PC-3 (cell line): ENCODE measurements at regions not wholly inside any gene's neighbourhood (a gene's known extent, or its start where the extent isn't known, plus 50 kb on each side); places are given as distances from the start of the nearest gene placed in this dataset.

Experiments
- ATAC-seq: fragments of 200-7000 bp; cut with Tn5 transposase; 2 replicates; pipeline ENCODE4 v1.9.1; 2020; ENCODE audit warnings: mild to moderate bottlenecking, moderate library complexity
- BruUV-seq: library from RNA; stranded (reverse); fragments of 400-500 nt; replicated peaks from 2 replicates; lab custom pipeline; 2021; lab: Mats Ljungman, UMichigan
- CTCF ChIA-PET: fragments of 300-600 bp; sonication (Branson Sonifier 250); formaldehyde crosslinking; loops from one replicate; lab custom pipeline; 2022; ENCODE audit warnings: antibody characterized with exemption; lab: Charles Lee
- POLR2A ChIA-PET: fragments of 300-600 bp; sonication (Branson Sonifier 250); formaldehyde crosslinking; loops from one replicate; lab custom pipeline; 2022; ENCODE audit warnings: antibody characterized with exemption; ENCODE audit not compliant: unreplicated experiment; lab: Charles Lee
- DNase-seq: peaks from one replicate; pipeline ENCODE4 v3.0.0-alpha.2; 2015
- H2AFZ ChIP-seq: fragments of 300-600 bp; sonication (generic); 2 replicates; pipeline ENCODE4 v1.6.0; 2016; ENCODE audit warnings: antibody characterized with exemption, low read length
- H3F3A ChIP-seq: fragments of 300-600 bp; sonication (generic); one replicate; pipeline ENCODE4 v1.6.0; 2017; ENCODE audit warnings: antibody characterized with exemption, low read length, control low read depth, mild to moderate bottlenecking; ENCODE audit not compliant: unreplicated experiment
- H3K27ac ChIP-seq: fragments of 300-600 bp; sonication (generic); 2 replicates; pipeline ENCODE4 v1.5.1; 2016; ENCODE audit warnings: mild to moderate bottlenecking, low read length
- H3K27me3 ChIP-seq: fragments of 300-600 bp; sonication (generic); 2 replicates; pipeline ENCODE4 v1.6.1; 2016; ENCODE audit warnings: low read length, mixed read lengths
- H3K36me3 ChIP-seq: fragments of 300-600 bp; sonication (generic); 2 replicates; pipeline ENCODE4 v1.6.1; 2016; ENCODE audit warnings: low read depth, mixed run types, low read length, mixed read lengths
- H3K4me1 ChIP-seq: fragments of 300-600 bp; sonication (generic); 2 replicates; pipeline ENCODE4 v1.5.1; 2016; ENCODE audit warnings: low read length; ENCODE audit not compliant: insufficient read depth
- H3K4me2 ChIP-seq: fragments of 300-600 bp; sonication (generic); 2 replicates; pipeline ENCODE4 v1.6.0; 2016; ENCODE audit warnings: low read length
- H3K4me3 ChIP-seq: fragments of 300-600 bp; sonication (generic); 2 replicates; pipeline ENCODE4 v1.5.1; 2016; ENCODE audit warnings: mild to moderate bottlenecking, low read length, mixed read lengths
- H3K79me2 ChIP-seq: fragments of 300-600 bp; sonication (generic); 2 replicates; pipeline ENCODE4 v1.6.1; 2017; ENCODE audit warnings: low read length, mixed read lengths
- H3K9ac ChIP-seq: fragments of 300-600 bp; sonication (generic); 2 replicates; pipeline ENCODE4 v1.6.0; 2016; ENCODE audit warnings: mild to moderate bottlenecking, low read length
- H3K9me2 ChIP-seq: fragments of 300-600 bp; sonication (generic); replicated peaks from 2 replicates; pipeline ENCODE4 v1.6.1; 2016; ENCODE audit warnings: mixed run types, low read length, mixed read lengths
- H3K9me3 ChIP-seq: fragments of 300-600 bp; sonication (generic); 2 replicates; pipeline ENCODE4 v1.6.1; 2016; ENCODE audit warnings: low read length, mixed read lengths
- H4K20me1 ChIP-seq: fragments of 300-600 bp; sonication (generic); 2 replicates; pipeline ENCODE4 v1.6.1; 2016; ENCODE audit warnings: low read length, mixed read lengths
- EZH2 ChIP-seq: fragments of 300-600 bp; sonication (generic); IDR thresholded peaks from one replicate; pipeline ENCODE4 v1.6.1; 2017; ENCODE audit warnings: antibody characterized with exemption, mild to moderate bottlenecking, low read length; ENCODE audit not compliant: unreplicated experiment
- EZH2phosphoT487 ChIP-seq: fragments of 300-600 bp; sonication (generic); IDR thresholded peaks from 2 replicates; pipeline ENCODE4 v1.6.1; 2018; ENCODE audit warnings: mild to moderate bottlenecking, antibody characterized with exemption, low read length, borderline replicate concordance
- intact Hi-C: fragments of 100-400 bp; cut with micrococcal nuclease; formaldehyde crosslinking; loops from 2 replicates; pipeline ENCODE4 v1.9.0; 2023
- TF ChIP-seq, protein P1 (sequence below): fragments of 300-600 bp; sonication (generic); conservative IDR thresholded peaks from 2 replicates; pipeline ENCODE4 v1.5.1; 2017; ENCODE audit warnings: antibody characterized with exemption, low read depth, mild to moderate bottlenecking, low read length

DNA sequence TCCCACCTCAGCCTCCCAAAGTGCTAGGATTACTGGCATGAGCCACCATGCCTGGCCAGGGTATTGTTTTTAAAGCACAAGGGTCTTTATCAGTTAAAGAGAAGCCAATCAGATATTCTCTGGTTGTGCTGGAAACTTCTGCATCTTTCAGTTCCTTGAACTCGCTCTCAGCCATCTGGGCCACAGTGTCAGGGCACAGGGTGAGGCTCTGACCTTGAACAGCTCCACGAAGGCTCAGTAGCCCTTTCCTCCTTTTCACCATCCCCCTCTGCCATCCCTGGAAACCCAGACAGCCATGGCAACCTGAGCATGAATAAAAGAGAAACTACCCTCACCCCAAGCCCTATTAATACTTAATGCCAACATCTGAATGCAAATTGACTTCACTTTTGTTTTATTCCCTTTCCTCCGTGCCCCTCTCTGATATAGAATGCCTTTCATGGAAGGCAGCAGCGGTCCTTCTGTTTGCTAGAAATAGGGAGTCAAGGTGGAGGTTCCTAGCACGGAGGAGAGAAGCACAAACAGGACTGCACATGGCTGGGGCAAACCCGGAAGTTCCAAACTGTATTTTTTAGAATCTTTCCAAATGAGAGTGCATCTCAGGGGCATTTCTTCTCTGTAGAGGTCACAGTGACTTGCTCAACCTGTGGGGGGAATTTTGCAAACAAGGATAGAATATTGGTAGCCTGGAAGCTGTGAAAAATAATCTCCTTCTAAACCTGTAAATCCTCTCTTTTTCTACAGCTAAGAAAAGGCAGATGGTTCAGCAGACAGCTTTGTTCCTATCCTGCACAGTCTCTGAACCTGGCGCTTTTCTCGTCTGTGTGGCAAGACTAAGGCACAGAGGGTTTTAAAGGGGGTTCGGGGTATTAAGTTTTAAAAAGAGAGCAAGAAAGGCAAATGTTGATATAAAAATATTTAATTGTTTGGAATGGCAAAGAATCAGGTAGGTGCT is 176.4 kb upstream of the RREB1 start:
- intact Hi-C loops: no loop called here
- H2AFZ ChIP-seq: peak overlapping the region; percentile 47; the same call in 1 of the 2 replicates
- no TSS peak for BruUV-seq

DNA sequence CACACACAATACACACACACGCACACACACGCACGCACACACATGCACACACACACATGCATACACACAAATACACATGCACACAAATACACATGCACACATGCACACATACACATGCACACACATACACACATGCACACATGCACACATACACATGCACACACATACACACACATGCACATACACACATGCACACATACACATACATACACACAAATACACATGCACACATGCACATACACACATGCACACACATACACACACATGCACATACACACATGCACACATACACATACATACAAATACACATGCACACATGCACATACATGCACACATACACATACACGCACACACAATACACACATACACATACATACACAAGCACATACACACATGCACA is 175.4 kb upstream of the RREB1 start:
- Histone ChIP-seq H3K9me3 (no peaks in the 10 kb centered on the region), H3K4me3 (no peak overlapping the region), H4K20me1 (no peaks in the 10 kb centered on the region), H3K9ac (no peak overlapping the region), H3K9me2 (no peaks in the 10 kb centered on the region), H3K4me2 (no peak overlapping the region), H3K36me3 (no peaks in the 10 kb centered on the region), H3K4me1 (no peaks in the 10 kb centered on the region), H3F3A (no peaks in the 10 kb centered on the region), H2AFZ (no peak overlapping the region), H3K27ac (no peak overlapping the region), H3K27me3 (no peaks in the 10 kb centered on the region), H3K79me2 (no peaks in the 10 kb centered on the region)
- DNase-seq (no peak), ATAC-seq (no peak)
- BruUV-seq: no TSS peak
- no peak for TF ChIP-seq EZH2phosphoT487
- TF ChIP-seq, protein P1, sequence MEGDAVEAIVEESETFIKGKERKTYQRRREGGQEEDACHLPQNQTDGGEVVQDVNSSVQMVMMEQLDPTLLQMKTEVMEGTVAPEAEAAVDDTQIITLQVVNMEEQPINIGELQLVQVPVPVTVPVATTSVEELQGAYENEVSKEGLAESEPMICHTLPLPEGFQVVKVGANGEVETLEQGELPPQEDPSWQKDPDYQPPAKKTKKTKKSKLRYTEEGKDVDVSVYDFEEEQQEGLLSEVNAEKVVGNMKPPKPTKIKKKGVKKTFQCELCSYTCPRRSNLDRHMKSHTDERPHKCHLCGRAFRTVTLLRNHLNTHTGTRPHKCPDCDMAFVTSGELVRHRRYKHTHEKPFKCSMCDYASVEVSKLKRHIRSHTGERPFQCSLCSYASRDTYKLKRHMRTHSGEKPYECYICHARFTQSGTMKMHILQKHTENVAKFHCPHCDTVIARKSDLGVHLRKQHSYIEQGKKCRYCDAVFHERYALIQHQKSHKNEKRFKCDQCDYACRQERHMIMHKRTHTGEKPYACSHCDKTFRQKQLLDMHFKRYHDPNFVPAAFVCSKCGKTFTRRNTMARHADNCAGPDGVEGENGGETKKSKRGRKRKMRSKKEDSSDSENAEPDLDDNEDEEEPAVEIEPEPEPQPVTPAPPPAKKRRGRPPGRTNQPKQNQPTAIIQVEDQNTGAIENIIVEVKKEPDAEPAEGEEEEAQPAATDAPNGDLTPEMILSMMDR: no peak
- no peak for TF ChIP-seq EZH2
- intact Hi-C loops: no loop called here
- ChIA-PET CTCF (no interaction called here), POLR2A (no interaction called here)

More for the DNA sequence above, 176.4 kb upstream of the RREB1 start:
- H3K9ac ChIP-seq: no peak overlapping the region
- H3K27me3 ChIP-seq: no peaks in the 10 kb centered on the region
- no peaks in the 10 kb centered on the region for H3F3A ChIP-seq
- no peak for ATAC-seq
- H3K79me2 ChIP-seq: no peaks in the 10 kb centered on the region
- no peak overlapping the region for H3K4me3 ChIP-seq
- no peak overlapping the region for H3K4me2 ChIP-seq
- no peak for TF ChIP-seq EZH2phosphoT487
- H3K9me2 ChIP-seq: no peaks in the 10 kb centered on the region
- no peaks in the 10 kb centered on the region for H3K36me3 ChIP-seq
- no peaks in the 10 kb centered on the region for H4K20me1 ChIP-seq
- no peak overlapping the region for H3K27ac ChIP-seq
- ChIA-PET CTCF (interaction anchor here (0.7 kb wide), 1 partner anchor 61 kb away, joined by 3 read pairs; no protein-coding TSS in a partner anchor), POLR2A (no interaction called here)
- H3K9me3 ChIP-seq: no peaks in the 10 kb centered on the region
- DNase-seq: no peak
- H3K4me1 ChIP-seq: no peaks in the 10 kb centered on the region

DNA sequence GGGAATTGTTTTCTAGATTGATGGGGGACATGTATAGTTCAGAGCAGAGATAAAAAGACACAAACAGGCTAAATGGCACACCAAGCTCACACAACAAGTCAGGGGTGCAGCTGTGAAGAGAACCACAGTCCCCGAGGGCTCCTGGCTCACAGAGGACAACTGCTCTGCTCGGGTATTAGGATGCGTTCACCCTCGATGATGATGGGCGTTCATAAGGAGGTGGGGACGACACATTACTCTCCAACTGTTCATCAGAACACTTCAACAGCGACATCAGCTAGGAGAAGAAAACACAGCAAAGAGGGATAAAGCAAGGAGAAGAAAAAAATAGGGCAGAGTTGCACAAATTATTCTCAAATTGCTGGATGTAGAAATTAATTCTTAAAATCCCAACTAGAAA is 174.8 kb upstream of the RREB1 start:
- Histone ChIP-seq H3K4me2 (no peak overlapping the region), H2AFZ (no peak overlapping the region), H3K79me2 (no peaks in the 10 kb centered on the region), H3K27ac (no peak overlapping the region), H3K9ac (no peak overlapping the region), H3K9me2 (no peaks in the 10 kb centered on the region), H3K4me1 (no peaks in the 10 kb centered on the region), H3K4me3 (no peak overlapping the region), H3K36me3 (no peaks in the 10 kb centered on the region), H4K20me1 (no peaks in the 10 kb centered on the region), H3K9me3 (no peaks in the 10 kb centered on the region), H3K27me3 (no peaks in the 10 kb centered on the region), H3F3A (no peaks in the 10 kb centered on the region)
- ChIA-PET POLR2A (no interaction called here), CTCF (no interaction called here)
- no peak for ATAC-seq
- intact Hi-C loops: no loop called here
- no peak for DNase-seq
- BruUV-seq: no TSS peak
- TF ChIP-seq, protein P1: no peak
- no peak for TF ChIP-seq EZH2phosphoT487
- no peak for TF ChIP-seq EZH2
